ENCODE measurements at regions not wholly inside any gene's neighbourhood (a gene's known extent, or its start where the extent isn't known, plus 50 kb on each side); places are given as distances from the start of the nearest gene placed in this dataset.

GRCh38 chr6:51147756-51148155, 329.1 kb downstream of the TFAP2B start (continued):
- TF ChIP-seq, protein P1, sequence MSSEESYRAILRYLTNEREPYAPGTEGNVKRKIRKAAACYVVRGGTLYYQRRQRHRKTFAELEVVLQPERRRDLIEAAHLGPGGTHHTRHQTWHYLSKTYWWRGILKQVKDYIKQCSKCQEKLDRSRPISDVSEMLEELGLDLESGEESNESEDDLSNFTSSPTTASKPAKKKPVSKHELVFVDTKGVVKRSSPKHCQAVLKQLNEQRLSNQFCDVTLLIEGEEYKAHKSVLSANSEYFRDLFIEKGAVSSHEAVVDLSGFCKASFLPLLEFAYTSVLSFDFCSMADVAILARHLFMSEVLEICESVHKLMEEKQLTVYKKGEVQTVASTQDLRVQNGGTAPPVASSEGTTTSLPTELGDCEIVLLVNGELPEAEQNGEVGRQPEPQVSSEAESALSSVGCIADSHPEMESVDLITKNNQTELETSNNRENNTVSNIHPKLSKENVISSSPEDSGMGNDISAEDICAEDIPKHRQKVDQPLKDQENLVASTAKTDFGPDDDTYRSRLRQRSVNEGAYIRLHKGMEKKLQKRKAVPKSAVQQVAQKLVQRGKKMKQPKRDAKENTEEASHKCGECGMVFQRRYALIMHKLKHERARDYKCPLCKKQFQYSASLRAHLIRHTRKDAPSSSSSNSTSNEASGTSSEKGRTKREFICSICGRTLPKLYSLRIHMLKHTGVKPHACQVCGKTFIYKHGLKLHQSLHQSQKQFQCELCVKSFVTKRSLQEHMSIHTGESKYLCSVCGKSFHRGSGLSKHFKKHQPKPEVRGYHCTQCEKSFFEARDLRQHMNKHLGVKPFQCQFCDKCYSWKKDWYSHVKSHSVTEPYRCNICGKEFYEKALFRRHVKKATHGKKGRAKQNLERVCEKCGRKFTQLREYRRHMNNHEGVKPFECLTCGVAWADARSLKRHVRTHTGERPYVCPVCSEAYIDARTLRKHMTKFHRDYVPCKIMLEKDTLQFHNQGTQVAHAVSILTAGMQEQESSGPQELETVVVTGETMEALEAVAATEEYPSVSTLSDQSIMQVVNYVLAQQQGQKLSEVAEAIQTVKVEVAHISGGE (CRISPR knock-in tag; IDR thresholded peaks at IDR 0.05): no peak
- TF ChIP-seq BACH1 (IDR thresholded peaks at IDR 0.05; ENCODE audit: borderline replicate concordance): no peak
- TF ChIP-seq LARP7 (IDR thresholded peaks at IDR 0.05): no peak
- TF ChIP-seq KDM1A (IDR thresholded peaks at IDR 0.05; ENCODE audit: borderline replicate concordance): no peak
- TF ChIP-seq KLF5 (IDR thresholded peaks at IDR 0.05; ENCODE audit: partially characterized antibody): no peak
- TF ChIP-seq SRF (IDR thresholded peaks at IDR 0.05; ENCODE audit: low read depth in 2 of 2, low read length in 2 of 2): no peak
- no peak for TF ChIP-seq MXI1 (IDR thresholded peaks at IDR 0.05; ENCODE audit: low read depth, low read length)
- TF ChIP-seq BRCA1 (IDR thresholded peaks at IDR 0.05; ENCODE audit: low read depth, low read length): no peak
- no peak for TF ChIP-seq MAX (IDR thresholded peaks at IDR 0.05; ENCODE audit: low read depth, low read length)
- no peak for TF ChIP-seq RFX5 (IDR thresholded peaks at IDR 0.05; ENCODE audit: low read depth, low read length)
- no peak for TF ChIP-seq CBFB (IDR thresholded peaks at IDR 0.05; ENCODE audit: low read depth)
- no peak for TF ChIP-seq ZNF622 (IDR thresholded peaks at IDR 0.05)
- TF ChIP-seq ZBED1 (IDR thresholded peaks at IDR 0.05; ENCODE audit: borderline replicate concordance): no peak
- TF ChIP-seq PML (IDR thresholded peaks at IDR 0.05; ENCODE audit: low read length): no peak

Measured in GM12878 (cell line).